ENCODE measurements at regions not wholly inside any gene's neighbourhood (a gene's known extent, or its start where the extent isn't known, plus 50 kb on each side); places are given as distances from the start of the nearest gene placed in this dataset.
"Not testable (repeated sequence)": the region's sequence is repeated elsewhere in the genome, so short reads cannot be mapped to it uniquely, and the experiment has no call there.

DNA sequence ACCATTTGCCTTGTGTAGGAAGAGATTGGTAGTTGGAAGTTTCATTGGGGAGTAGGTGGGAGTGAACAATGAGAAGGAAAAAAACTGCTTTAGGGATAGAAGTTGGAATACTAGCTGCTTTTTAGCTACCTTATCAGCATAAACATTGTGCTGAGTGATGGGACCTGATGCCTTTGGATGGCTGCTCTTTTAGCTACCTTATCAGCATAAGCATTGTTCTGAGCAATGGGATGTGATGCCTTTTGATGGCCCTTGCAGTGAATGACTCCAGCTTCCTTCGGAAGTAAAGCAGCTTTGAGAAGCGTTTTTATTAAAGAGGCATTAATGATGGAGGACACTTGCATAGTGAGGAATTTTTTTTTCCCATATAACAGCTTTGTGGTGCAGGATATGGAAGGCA is 168.2 kb upstream of the NLGN4Y start:
- no peak for DNase-seq

GRCh38 chrY:14360748-14361500 is 163.4 kb upstream of the NLGN4Y start:
- no peak for DNase-seq

DNA sequence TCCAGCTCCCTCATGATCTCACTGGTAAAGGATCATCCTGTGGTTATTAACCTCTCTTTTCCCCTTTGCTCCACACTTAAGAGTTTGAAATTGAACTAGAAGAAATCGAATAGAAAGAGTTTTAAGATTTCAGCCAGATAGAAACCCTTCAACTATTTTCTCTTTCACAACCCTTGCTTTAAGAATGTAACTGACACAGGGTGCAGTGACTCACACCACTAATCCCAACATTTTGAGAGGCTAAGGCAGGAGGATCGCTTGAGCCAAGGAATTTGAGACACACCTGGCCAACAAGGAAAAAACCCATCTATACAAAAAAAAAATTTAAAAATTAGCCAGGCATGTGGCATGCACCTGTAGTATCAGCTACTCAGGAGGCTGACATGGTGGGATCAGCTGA is 150.7 kb upstream of the NLGN4Y start:
- no peak for DNase-seq

GRCh38 chrY:14378217-14378616 is 146.1 kb upstream of the NLGN4Y start:
- no peak for DNase-seq

GRCh38 chrY:14410549-14411030 is 113.7 kb upstream of the NLGN4Y start:
- DNase-seq = not testable (repeated sequence)

- DNase-seq = no peak
Observed at GRCh38 chrY:14411334-14411733, 113.0 kb upstream of the NLGN4Y start.

- no peak for DNase-seq
Observed at GRCh38 chrY:14436546-14436945, 87.8 kb upstream of the NLGN4Y start.

DNA sequence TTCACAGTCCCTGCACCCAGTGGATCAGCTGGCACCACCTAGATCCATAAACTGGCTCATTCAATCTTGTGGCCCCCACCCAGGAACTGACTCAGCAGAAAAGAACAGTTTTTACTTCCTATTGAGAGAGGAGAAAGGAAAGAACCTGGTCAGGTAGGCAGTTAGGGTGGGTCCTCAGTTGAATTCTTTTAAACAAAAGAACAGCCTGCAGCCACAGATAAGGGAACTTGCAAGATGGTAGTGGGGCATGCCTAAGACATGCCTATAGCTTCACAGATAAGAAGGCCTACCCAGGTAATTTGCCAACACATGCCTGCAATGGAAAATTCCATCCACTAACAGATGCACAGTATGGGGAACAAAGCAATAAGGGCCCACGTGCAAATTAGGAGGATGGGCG is 86.7 kb upstream of the NLGN4Y start:
- no peak for DNase-seq

DNA sequence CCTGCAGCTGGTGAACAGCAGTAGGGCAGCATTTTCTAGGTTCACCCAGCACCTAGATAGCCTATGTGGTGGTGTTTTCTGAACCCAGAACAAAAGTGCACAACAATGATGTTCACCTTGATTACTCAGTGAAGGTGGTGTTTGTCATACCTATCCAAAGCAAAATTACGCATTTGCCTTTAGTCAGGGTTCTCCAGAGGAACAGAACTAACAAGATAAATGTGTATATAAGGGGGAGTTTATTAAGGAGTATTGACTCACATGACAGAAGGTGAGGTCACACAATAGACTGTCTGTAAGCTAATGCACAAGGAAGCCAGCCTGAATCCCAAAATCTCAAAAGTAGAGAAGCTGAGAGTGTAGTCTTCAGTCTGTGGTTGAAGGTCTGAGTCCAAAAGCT is 85.9 kb upstream of the NLGN4Y start:
- no peak for DNase-seq

GRCh38 chrY:14444550-14444949 is 79.8 kb upstream of the NLGN4Y start:
- DNase-seq = no peak

GRCh38 chrY:14468151-14468683 is 56.1 kb upstream of the NLGN4Y start:
- DNase-seq = no peak

DNA sequence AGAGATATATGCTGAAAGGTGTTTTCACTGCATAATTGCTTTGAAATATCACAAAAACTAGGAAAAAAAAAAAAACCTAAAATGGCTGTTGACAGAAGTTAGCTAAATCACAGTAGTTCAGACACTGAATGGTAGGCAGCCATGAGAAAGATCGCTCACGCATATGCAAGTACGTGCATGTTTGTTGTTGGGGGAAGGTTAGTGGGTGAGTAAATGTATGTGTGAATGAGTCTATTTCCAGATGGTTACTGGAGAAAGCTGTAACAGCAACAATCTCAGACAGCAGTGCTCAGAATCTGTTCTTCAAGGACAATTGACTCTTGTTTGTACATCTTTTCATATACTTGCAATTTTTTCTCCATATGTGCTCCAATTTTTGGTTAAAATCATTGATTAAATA is 51.9 kb upstream of the NLGN4Y start:
- no peak for DNase-seq

- DNase-seq = no peak
Observed at GRCh38 chrY:14473320-14473719, 51.0 kb upstream of the NLGN4Y start.

Data from RPMI8226 (cell line).